Osteoblast (primary cell): ENCODE measurements at regions not wholly inside any gene's neighbourhood (a gene's known extent, or its start where the extent isn't known, plus 50 kb on each side); places are given as distances from the start of the nearest gene placed in this dataset.

Experiments
- DNase-seq: peaks from one replicate; pipeline ENCODE4 v3.0.0; 2011; ENCODE audit warnings: low spot score, mixed read lengths; ENCODE audit not compliant: insufficient read length; ENCODE audit errors: missing footprints
- H2AFZ ChIP-seq: 2 replicates; pipeline ENCODE4 v1.6.0; 2011; ENCODE audit warnings: mild to moderate bottlenecking, low read length
- H3K27ac ChIP-seq: 2 replicates; pipeline ENCODE4 v1.5.1; 2011; ENCODE audit warnings: mild to moderate bottlenecking, low read depth, low read length, moderate library complexity
- H3K27me3 ChIP-seq: 2 replicates; pipeline ENCODE4 v1.6.0; 2012; ENCODE audit warnings: mild to moderate bottlenecking, control low read depth, inconsistent platforms, low read length, moderate library complexity; ENCODE audit not compliant: insufficient read depth
- H3K36me3 ChIP-seq: 2 replicates; pipeline ENCODE4 v1.5.1; 2011; ENCODE audit warnings: mild to moderate bottlenecking, low read length, control low read depth, moderate library complexity; ENCODE audit not compliant: insufficient read depth
- H3K4me1 ChIP-seq: 2 replicates; pipeline ENCODE4 v1.5.1; 2011; ENCODE audit warnings: mild to moderate bottlenecking, low read length, control low read depth, moderate library complexity; ENCODE audit not compliant: insufficient read depth
- H3K4me2 ChIP-seq: 2 replicates; pipeline ENCODE4 v1.6.0; 2011; ENCODE audit warnings: mild to moderate bottlenecking, low read length; ENCODE audit not compliant: insufficient read depth
- H3K4me3 ChIP-seq: fragments of 200-600 bp; sonication (generic); 3 replicates; pipeline ENCODE4 v1.5.1; 2012; ENCODE audit warnings: mild to moderate bottlenecking, low read length, inconsistent platforms; ENCODE audit not compliant: insufficient read depth
- H3K79me2 ChIP-seq: 2 replicates; pipeline ENCODE4 v1.6.0; 2012; ENCODE audit warnings: mild to moderate bottlenecking, low read length, control low read depth, inconsistent platforms; ENCODE audit not compliant: insufficient read depth
- H3K9me3 ChIP-seq: 2 replicates; pipeline ENCODE4 v1.5.1; 2011; ENCODE audit warnings: low read depth, low read length, control low read depth
- H4K20me1 ChIP-seq: 2 replicates; pipeline ENCODE4 v1.6.0; 2012; ENCODE audit warnings: mild to moderate bottlenecking, low read length, control low read depth; ENCODE audit not compliant: insufficient read depth
- CTCF ChIP-seq: IDR thresholded peaks from 2 replicates; pipeline ENCODE4 v1.5.1; 2011; ENCODE audit warnings: mild to moderate bottlenecking, low read depth, low read length, moderate library complexity; ENCODE audit errors: extremely low read depth

- H3K27ac ChIP-seq = no peak overlapping the region
These were observed 294.4 kb upstream of the CHAC2 start for GRCh38 chr2:53473236-53473635.

GRCh38 chr2:53467467-53468180, 300.0 kb upstream of the CHAC2 start:
- no peaks in the 10 kb centered on the region for H3K79me2 ChIP-seq
- no peaks in the 10 kb centered on the region for H3K36me3 ChIP-seq
- no peaks in the 10 kb centered on the region for H3K9me3 ChIP-seq
- H3K27ac ChIP-seq = no peak overlapping the region
- H3K4me2 ChIP-seq = no peak overlapping the region
- no peak for TF ChIP-seq CTCF
- H3K4me1 ChIP-seq = no peaks in the 10 kb centered on the region
- no peak for DNase-seq
- no peak overlapping the region for H2AFZ ChIP-seq
- no peak overlapping the region for H3K4me3 ChIP-seq
- H4K20me1 ChIP-seq = no peaks in the 10 kb centered on the region
- H3K27me3 ChIP-seq = peaks cover 3% of the 10 kb centered on the region

More at GRCh38 chr2:53473236-53473635, 294.4 kb upstream of the CHAC2 start:
- no peaks in the 10 kb centered on the region for H3K36me3 ChIP-seq
- no peak overlapping the region for H3K4me2 ChIP-seq
- no peaks in the 10 kb centered on the region for H3K4me1 ChIP-seq
- H3K79me2 ChIP-seq = no peaks in the 10 kb centered on the region
- H4K20me1 ChIP-seq = no peaks in the 10 kb centered on the region
- no peak for TF ChIP-seq CTCF
- no peaks in the 10 kb centered on the region for H3K9me3 ChIP-seq
- H2AFZ ChIP-seq = no peak overlapping the region
- H3K4me3 ChIP-seq = no peak overlapping the region
- DNase-seq = no peak
- H3K27me3 ChIP-seq = no peaks in the 10 kb centered on the region

- Histone ChIP-seq H3K27ac (no peak overlapping the region), H3K9me3 (no peaks in the 10 kb centered on the region), H2AFZ (no peak overlapping the region), H3K4me3 (no peak overlapping the region), H3K36me3 (no peaks in the 10 kb centered on the region), H4K20me1 (no peaks in the 10 kb centered on the region), H3K4me1 (no peaks in the 10 kb centered on the region), H3K4me2 (no peak overlapping the region), H3K79me2 (no peaks in the 10 kb centered on the region), H3K27me3 (peaks cover 3% of the 10 kb centered on the region)
- no peak for DNase-seq
- no peak for TF ChIP-seq CTCF
These were observed 303.5 kb upstream of the CHAC2 start for GRCh38 chr2:53463806-53464726.

- Histone ChIP-seq H3K4me2 (no peak overlapping the region), H3K4me3 (no peak overlapping the region), H3K9me3 (no peaks in the 10 kb centered on the region), H3K4me1 (no peaks in the 10 kb centered on the region), H3K27me3 (peaks cover 3% of the 10 kb centered on the region), H3K79me2 (no peaks in the 10 kb centered on the region), H4K20me1 (no peaks in the 10 kb centered on the region), H3K36me3 (no peaks in the 10 kb centered on the region), H2AFZ (no peak overlapping the region), H3K27ac (no peak overlapping the region)
- no peak for TF ChIP-seq CTCF
- DNase-seq = no peak
These were observed 306.7 kb upstream of the CHAC2 start for GRCh38 chr2:53460937-53461336.
